NK-92 (cell line): ENCODE measurements at regions not wholly inside any gene's neighbourhood (a gene's known extent, or its start where the extent isn't known, plus 50 kb on each side); places are given as distances from the start of the nearest gene placed in this dataset.

ENCODE experiments used
- DNase-seq: peaks from one replicate; lab custom pipeline; 2025; ENCODE audit not compliant: unreplicated experiment; lab: John Stamatoyannopoulos, UW

DNA sequence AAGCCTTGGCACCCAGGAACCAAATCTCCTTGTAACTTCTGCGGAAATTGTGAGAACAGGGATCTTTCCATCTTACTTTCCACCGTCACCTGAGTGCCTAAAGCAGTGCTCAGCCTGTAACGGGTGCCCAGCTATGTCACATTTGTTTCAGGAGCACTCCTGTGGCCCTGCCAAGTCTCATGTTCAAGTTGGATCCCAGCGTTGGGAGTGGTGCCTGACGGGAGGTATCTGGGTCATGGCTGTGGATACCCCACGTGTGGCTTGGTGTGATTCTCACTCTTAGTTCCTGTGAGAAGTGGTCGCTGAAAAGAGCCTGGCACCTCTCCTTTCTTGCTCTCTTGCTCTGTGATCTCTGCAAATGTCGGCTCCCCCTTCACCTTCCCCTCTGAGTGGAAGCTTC, 114.9 kb downstream of the UQCRFS1 start:
- DNase-seq, result no peak

DNA sequence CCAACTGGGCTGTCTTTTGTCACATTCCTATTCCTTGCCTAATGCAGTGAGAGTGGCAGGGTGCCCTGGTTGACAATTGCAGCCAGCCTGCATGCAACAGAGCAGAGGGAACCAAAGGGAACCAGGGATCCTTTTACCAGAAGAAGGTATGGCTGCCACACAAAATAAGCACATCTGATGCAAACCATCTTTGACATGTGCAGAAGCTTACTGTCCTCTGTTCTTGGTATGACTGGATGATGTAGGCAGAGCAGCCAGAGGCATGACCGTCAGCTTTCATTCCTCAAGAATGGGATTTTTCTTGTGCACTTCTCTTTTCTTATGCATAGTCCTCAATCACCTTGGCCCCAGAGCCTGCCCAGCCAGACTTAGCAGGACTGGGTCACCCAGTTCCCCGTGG, 116.1 kb downstream of the UQCRFS1 start:
- DNase-seq, result no peak

DNA sequence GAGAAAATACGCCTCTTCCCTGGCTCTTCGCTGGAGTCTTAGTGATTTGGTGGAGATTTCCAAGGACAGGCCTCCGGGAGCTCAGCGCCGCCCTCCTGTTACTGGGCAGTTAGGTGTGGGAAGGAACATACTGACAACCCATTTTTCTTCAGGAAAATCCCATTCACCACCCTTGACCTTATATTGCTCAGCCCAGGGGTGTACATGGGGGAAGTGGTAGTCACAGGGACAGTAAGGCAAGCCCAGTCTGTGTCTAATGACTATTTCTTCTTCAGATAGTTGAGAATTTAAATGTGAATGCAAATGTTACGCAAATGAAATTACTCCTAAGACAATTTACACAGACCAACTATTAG, 119.4 kb downstream of the UQCRFS1 start:
- DNase-seq, result no peak

DNA sequence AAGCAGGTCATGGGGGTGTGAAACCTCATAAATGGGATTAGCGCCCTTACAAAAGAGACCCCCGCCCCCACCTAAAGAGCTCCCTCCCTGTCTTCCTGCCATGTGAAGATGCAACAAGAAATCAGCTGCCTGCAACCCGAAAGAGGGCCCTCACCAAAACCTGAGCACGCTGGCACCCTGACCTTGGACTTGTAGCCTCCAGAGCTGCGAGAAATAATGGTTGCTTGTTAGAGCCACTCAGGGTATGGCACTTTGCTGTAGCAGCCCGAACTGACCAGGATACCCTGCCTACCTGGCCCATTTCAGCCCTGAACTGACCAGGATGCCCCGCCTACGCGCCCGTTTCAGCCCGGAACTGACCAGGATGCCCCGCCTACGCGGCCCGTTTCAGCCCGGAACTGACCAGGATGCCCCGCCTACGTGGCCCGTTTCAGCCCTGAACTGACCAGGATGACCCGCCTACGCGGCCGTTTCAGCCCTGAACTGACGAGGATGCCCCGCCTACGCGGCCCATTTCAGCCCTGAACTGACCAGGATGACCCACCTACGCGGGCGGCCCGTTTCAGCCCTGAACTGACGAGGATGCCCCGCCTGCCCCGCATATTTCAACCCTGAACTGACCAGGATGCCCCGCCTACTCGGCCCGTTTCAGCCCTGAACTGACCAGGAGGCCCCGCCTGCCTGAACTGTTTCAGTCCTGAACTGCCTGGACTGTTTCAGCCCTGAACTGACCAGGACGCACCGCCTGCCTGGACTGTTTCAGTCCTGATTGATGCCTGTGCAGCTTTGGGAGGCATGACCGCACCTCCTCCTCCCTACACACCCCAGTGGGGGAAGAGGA, 120.0 kb downstream of the UQCRFS1 start:
- no peak for DNase-seq

DNA sequence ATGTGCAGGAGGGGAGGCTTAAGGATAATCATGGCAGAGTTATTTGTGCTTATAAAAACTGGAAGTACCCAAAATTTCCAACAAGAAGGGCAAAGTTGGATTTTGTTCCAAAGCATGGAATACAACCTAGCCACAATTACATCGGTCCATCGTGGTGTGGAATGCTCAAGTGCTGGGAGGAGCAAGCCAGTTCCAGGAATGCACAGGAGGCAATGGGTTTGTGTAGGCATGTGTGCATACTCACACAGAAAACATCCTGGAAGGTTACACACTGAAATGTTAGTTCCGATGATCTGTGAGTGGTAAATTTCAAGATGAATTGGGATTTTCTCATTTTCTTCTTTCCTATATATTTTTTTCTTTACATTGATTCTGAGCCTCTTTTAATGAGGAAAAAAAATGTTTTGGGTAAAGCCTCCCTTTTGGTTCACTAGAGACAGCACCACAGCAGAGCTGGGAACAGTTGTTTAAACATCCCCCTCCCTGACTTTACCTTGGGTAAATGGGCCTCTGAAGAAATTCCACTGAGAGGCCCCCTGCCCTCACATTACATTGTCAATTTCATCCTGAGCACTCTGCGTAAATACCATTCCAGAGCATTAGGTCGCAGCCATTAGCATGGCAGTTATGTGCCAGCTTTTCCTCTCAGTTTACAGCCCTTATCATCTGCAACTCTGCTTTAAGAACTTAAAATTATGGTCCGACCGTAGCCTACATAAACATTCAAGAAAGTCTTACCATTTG, 122.0 kb downstream of the UQCRFS1 start:
- no peak for DNase-seq

DNA sequence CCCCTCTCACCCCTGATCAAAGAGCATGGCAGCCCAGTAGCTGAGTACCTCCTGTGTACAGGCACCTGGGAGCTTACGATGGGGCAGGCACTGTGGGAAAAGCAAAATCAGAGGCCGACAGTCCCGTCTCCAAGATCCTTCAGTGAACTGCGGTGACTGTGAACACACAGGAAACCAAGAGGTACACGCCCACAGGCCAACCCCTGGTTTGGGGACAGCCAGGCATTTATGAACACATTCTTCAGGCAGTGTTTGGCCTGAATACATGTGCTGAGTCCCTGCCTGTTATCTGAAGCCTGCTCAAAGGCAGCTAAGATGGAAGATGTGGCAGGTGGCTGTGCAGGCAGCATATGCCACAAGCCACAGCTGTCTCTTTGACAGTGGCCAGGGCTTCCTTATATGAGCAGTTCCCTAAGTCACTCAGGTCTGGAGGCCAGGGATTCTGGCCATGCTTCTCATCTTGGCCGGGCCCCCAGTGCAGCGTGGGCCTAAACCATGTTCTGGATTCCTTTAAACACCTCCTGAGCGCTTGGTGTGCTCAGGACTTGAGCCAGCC, 123.6 kb downstream of the UQCRFS1 start:
- DNase-seq, result no peak

DNA sequence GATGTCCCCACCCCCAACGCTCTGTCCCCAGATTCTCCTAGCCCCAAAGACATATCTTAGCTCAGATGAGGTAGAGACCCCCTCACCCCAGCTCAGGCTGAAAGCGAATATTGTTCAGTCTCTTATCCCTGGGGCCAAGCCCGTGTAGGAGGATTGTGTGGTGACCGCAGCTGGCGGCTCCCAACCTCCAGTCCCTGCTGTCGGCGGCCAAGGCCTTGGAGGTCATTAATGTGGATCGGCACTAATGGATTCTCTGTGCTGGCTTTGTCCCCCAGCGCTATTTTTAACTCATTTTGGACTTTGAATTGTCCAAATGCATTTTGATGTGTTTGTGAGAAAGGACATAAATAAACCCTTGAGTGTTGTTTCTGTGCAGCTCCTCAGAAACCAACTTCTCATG, 124.2 kb downstream of the UQCRFS1 start:
- no peak for DNase-seq

DNA sequence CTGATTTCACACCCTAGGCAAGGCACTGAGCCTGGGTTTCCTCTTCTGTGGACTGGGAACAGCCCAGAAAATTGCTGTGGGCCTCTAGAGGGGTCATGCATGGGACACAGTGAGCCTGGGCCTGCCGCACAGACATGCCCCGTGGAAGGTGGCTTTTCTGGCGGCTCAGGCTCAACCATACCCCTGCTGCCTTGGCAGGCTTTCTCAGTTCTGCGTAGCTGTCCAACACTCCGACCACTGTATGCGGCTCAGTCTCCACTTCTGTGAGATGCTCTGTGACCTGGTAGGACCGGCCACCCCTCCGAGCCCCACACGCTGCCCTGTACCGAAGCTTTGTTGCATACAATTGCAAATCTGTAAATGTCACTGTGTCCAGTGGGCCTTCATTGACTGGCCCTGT, 126.3 kb downstream of the UQCRFS1 start:
- DNase-seq, result no peak

DNA sequence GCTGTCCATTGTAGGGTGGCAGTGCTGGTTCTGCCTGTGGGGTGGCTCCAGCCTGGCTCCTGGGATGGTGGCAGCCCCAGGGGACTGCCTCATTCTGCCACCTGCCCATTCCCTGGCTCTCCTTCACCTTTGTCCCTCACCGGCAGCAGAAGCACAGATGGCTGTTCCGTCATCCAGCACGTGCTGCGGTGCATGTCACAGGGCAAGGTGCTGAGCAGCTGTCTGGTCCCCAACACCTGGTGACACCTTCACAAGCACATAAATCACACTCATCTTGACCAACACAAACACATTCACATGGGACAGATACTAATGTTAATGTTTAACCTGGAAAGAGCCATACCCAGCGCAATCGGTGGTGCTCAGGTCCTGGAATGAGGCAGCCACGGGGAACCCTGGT, 126.8 kb downstream of the UQCRFS1 start:
- DNase-seq, result no peak

DNA sequence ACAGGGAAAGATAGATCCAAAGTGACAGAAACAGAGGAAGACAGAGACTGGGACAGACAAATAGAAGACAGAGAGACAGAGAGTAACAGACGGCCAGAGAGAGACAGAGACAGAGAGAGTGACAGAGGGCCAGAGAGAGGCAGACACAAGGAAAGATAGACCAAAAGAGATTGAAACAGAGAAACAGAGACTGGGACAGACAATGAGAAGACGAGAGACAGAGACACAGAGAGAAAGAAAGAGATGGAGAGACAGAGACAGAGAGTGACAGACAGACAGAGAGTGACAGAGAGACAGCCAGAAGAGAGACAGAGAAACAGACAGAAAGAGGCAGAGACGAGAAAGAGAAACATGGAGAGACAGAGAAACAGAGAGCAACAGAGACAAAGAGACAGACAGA, 127.3 kb downstream of the UQCRFS1 start:
- no peak for DNase-seq

DNA sequence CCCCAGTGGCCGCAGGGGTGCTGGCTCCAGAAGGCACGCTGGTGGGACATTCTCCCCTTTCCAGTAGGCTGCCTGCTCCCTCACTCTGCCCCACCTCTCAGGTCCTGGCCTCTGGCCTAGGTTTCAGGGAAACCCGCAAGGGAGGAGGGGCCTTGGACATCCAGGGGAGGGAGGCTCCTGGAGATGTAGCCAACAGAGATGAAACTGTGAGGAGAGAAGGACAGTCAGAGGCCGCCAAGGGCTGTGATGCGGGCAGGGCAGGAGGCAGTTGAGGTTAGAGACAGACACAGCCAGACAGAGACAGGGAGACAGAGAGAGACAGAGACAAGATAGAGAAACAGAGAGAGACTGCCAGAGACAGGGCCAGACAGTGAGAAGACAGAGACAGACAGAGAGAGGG, 127.7 kb downstream of the UQCRFS1 start:
- DNase-seq, result no peak

DNA sequence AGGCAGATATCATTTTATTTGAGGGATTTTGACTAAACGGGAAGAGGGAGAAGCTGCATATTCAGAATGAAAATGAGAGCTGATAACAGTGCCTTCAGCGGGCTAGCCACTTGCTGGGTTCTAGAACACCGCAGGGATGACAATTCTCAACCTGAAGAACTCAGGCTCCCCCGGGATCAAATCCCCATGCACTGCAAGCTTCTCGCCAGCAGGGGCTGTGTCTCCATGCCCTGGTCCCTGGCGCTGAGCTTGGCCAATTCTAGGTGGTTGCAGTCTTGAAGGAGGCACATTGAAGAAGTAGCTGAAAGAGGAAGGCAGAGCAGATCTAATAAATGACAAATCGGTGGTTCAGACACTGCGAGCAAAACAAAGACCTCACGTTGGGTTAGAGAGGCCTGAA, 128.7 kb downstream of the UQCRFS1 start:
- DNase-seq, result no peak

DNA sequence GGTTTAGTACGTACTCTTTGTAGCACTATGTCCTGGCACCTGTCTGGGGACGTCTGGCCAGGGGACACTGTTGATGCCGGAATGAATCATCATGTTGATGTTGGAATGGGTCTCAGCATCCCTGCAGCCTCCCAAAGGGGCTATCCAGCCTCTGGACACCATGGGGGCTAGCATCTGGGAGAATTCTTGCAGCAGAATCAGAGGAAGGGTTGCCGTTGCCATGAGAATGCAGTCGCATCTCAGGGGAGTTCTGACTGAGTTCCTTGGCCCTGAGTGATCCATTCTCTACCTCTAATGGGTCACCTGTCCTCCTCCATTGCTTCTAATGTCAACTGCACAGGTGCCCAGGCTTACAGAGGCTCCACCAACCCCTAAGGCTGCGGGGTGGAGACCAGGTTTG, 129.1 kb downstream of the UQCRFS1 start:
- DNase-seq, result no peak

DNA sequence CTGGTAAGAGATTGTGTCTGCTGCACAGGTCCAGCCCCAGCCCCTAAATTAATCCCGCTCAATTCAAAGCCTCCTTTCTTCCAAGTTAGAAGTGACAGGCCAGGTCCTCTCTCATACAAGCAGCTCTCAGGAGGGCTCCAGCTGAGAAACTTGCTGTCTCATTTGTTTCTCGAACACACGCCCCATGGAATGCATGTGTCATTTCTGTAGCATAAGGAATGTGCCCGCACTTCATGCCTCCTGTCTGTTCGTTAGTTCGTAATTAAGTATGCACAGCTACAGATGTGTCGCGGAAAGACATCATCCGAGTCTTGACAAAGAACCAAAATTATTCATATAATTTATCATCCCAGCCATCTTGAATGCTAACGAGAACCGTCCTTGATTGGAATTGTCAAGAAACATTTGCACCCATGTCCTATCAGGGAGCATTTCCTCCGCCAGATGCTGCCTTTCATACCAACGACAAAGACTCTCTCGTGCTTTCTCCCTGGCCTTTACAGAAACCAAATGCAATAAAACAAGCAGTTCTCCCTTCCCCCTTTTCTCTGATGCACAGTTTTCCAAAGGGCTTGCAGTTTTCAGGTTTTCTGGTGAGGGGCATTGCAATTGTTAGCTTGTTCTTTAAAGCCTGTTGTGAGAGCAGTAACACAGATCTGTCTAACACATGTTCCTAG, 133.5 kb downstream of the UQCRFS1 start:
- no peak for DNase-seq

DNA sequence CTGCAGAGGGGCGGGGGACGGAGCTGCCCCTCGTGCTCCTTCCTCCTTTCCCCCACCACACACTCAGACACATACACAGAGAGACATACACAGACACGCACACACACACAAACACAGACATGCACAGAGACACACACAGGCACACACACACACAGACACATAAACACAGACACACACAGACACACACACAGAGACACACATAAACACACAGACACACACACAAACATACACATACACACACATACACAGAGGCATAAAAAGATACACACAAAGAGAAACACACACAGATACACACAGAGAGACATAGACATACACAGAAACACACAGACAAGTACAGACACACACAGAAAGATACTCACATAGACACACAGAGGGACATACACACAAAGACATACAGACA, 136.0 kb downstream of the UQCRFS1 start:
- no peak for DNase-seq

DNA sequence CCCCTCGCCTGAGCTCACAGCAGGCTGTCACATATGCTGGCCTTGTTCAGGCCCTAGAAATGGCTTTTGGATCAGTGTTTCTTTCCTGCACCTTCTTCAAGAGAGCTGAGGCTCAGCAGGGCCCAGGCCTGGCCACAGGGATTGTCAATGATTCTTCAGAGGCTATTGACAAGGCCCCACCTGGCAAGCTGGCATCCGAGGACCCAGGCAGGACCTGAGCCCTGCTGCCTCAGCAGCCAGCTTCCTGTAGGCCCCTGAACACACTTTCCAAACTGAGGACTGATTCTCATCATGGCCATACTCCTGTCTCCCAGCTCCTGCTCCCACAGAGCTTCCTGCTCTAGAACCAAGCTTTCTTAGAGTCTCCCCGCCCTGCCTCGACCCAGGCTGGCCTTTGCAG, 136.8 kb downstream of the UQCRFS1 start:
- DNase-seq, result no peak

DNA sequence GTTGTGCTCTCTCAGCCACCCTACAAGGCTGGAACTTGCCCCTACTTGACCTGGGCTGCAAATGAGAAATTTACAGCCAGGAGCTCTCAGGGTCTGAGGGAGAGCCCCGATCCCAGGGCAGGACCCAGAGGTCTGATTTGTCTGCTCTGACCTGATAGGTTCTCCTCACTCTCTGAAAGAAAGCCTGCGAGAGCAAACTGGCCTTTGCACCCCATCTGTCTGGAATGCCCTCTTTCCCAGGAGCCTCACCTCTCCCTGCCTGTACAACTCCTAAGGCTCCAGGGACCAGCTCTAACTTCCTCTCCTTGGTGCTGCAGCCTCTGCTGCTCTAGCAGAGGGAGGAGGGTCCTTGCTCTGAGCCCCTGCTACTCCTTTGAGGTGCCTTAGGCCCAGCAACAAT, 137.8 kb downstream of the UQCRFS1 start:
- no peak for DNase-seq

DNA sequence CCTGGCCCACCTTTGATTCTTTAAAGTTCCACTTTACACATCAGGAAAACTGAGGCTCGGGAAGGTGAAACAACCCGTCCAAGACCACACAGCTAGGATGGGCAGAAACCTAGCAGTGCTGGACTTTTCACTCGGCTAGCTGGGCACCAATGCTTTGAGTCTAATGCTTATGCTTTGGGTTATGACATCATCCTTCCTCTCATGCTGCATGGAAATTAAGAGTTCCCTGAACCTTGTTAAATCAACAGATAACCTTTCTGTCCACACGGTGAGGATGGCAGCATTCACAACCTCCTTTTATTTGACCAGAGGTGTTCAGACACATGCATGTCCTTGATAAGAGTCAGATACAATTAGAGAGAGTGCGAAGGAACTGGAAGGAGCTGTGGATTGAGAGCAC, 138.4 kb downstream of the UQCRFS1 start:
- DNase-seq, result no peak

DNA sequence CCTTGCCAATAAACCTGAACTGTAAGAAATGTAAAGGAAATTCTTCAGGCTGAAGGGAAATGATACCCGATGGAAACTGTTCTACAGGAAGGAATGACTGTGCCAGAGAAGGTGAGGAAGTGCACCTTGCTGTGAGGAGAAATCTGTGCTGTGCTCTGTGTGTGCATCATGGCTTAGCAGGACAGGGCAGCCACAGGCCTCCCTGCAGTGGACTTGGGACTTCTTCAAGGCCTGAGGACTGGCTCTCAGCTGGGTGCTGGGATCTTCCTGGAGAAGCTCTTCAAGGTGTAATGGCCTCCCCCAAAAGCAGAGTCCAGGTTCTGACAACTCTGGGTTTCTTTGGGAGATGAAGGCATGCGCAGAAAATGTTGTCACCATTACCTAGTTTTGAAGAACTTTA, 145.1 kb downstream of the UQCRFS1 start:
- DNase-seq, result no peak

DNA sequence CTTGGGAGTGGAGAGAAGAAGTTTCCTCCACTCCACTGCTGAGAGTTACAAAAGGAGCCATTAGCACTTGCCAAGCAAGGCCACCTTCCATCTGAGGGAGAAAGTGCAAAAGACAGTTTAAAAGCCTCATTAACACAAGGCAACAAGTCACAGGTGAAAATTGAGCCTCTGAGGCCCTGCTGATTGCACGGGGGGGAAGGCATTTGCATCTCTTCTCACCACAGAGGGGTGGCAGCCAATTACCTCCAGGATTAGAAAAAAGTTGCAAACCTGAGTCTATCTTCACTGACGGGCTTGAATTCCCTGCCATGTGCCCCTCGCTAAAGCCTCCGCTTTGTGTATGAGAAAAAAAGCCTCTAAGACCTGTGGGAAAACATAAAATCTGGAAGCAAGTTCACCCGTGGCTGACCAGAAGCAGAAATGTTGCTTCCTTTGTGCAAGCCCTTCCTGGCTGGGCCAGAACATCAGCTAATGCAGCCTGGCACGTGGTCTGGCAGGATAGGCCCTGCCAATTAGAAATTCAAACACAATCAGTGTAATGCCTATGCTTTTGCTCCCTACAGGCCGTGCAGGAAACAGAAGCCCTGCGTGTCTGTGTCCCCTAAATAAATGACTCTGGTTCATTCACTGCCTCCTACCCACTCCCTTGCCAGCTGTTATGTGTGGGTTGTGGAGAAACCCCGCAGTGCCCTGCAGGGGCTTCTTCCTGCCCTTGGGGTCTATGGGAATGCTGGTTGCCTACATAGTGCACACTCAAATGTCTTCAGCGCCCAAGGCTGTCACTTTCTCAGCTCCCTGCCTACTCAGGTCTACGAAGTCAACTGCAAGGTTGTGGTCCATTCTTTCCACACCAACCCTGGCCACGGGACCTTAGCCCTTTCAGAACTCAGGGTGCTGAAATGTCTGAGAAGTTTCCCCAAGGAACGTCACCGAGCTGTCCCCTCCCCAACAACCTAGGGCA, 150.2 kb downstream of the UQCRFS1 start:
- DNase-seq, result no peak
